GM12892 (cell line): ENCODE measurements at regions not wholly inside any gene's neighbourhood (a gene's known extent, or its start where the extent isn't known, plus 50 kb on each side); places are given as distances from the start of the nearest gene placed in this dataset.

Experiments used
- POLR2A ChIP-seq: IDR thresholded peaks from 2 replicates; pipeline ENCODE4 v1.6.1; 2011; ENCODE audit warnings: low read depth, low read length, control low read depth
- POLR2AphosphoS5 ChIP-seq: IDR thresholded peaks from 2 replicates; pipeline ENCODE4 v1.6.1; 2011; ENCODE audit warnings: low read depth, low read length, control low read depth

DNA sequence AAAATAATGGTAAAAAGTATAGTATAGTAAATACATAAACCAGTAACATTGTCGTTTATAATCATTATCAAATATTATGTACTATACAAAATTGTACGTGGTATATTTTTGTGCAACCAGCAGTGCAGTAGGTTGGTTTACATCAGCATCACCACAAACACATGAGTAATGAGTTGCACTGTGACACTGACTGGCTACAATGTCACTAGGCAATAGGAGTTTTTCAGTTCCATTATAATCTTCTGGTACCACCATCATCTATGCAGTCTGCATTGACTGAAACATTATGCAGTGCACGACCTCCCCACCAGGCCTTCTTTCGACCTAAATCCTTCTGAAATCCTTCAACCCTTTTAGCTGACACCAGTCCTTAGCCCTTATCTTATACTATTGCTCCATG lies 105.8 kb downstream of the SREK1 start:
- TF ChIP-seq POLR2A (no peak), POLR2AphosphoS5 (no peak)
